NCI-H526 (cell line): ENCODE measurements at regions not wholly inside any gene's neighbourhood (a gene's known extent, or its start where the extent isn't known, plus 50 kb on each side); places are given as distances from the start of the nearest gene placed in this dataset.
"Not testable (repeated sequence)": the region's sequence is repeated elsewhere in the genome, so short reads cannot be mapped to it uniquely, and the experiment has no call there.

Experiments used
- DNase-seq, 2 experiments: peaks; one replicate each; lab custom pipeline; 2025; lab: John Stamatoyannopoulos, UW

GRCh38 chr3:78424656-78425055 is 1343.1 kb downstream of the ROBO1 start:
- no peak for DNase-seq

GRCh38 chr3:78426454-78426853 is 1341.3 kb downstream of the ROBO1 start:
- no peak for DNase-seq

- DNase-seq, result no peak
Observed at GRCh38 chr3:78427303-78427702, 1340.5 kb downstream of the ROBO1 start.

- no peak for DNase-seq
Observed at GRCh38 chr3:78430741-78431140, 1337.1 kb downstream of the ROBO1 start.

- no peak for DNase-seq
Observed at GRCh38 chr3:78434801-78435200, 1333.0 kb downstream of the ROBO1 start.

GRCh38 chr3:78455166-78455565 is 1312.6 kb downstream of the ROBO1 start:
- no peak for DNase-seq

GRCh38 chr3:78455712-78456433 is 1311.9 kb downstream of the ROBO1 start:
- DNase-seq, result no peak

- no peak for DNase-seq
Observed at GRCh38 chr3:78459796-78460195, 1308.0 kb downstream of the ROBO1 start.

GRCh38 chr3:78462021-78462420 is 1305.8 kb downstream of the ROBO1 start:
- DNase-seq, result no peak

- DNase-seq, result no peak
Observed at GRCh38 chr3:78476076-78476475, 1291.7 kb downstream of the ROBO1 start.

GRCh38 chr3:78481050-78481449 is 1286.7 kb downstream of the ROBO1 start:
- DNase-seq, result no peak

- no peak for DNase-seq
Observed at GRCh38 chr3:78483090-78483489, 1284.7 kb downstream of the ROBO1 start.

- no peak for DNase-seq
Observed at GRCh38 chr3:78494851-78495250, 1272.9 kb downstream of the ROBO1 start.

- DNase-seq, result no peak
Observed at GRCh38 chr3:78495301-78495700, 1272.5 kb downstream of the ROBO1 start.

GRCh38 chr3:78496501-78496900 is 1271.3 kb downstream of the ROBO1 start:
- DNase-seq, result no peak

GRCh38 chr3:78497021-78497420 is 1270.8 kb downstream of the ROBO1 start:
- no peak for DNase-seq

- no peak for DNase-seq
Observed at GRCh38 chr3:78497767-78498166, 1270.0 kb downstream of the ROBO1 start.

GRCh38 chr3:78506061-78506460 is 1261.7 kb downstream of the ROBO1 start:
- DNase-seq, result no peak

GRCh38 chr3:78506581-78507195 is 1261.1 kb downstream of the ROBO1 start:
- DNase-seq, result no peak

GRCh38 chr3:78507196-78507984 is 1260.4 kb downstream of the ROBO1 start:
- no peak for DNase-seq

- DNase-seq, result no peak
Observed at GRCh38 chr3:78511840-78512239, 1256.0 kb downstream of the ROBO1 start.

- DNase-seq, result not testable (repeated sequence)
Observed at GRCh38 chr3:78512786-78513185, 1255.0 kb downstream of the ROBO1 start.

GRCh38 chr3:78516437-78516836 is 1251.4 kb downstream of the ROBO1 start:
- no peak for DNase-seq
